Fibroblast of peridontal ligament (primary cell): ENCODE measurements at regions not wholly inside any gene's neighbourhood (a gene's known extent, or its start where the extent isn't known, plus 50 kb on each side); places are given as distances from the start of the nearest gene placed in this dataset.

Experiments used
- DNase-seq: peaks from one replicate; pipeline ENCODE4 v3.0.0-alpha.2; 2010; ENCODE audit errors: extremely low read depth

GRCh38 chr6:84278321-84278998 lies 51.0 kb upstream of the CEP162 start:
- no peak for DNase-seq
